ENCODE measurements at regions not wholly inside any gene's neighbourhood (a gene's known extent, or its start where the extent isn't known, plus 50 kb on each side); places are given as distances from the start of the nearest gene placed in this dataset.

GRCh38 chr1:57722285-57722978 lies 298.6 kb upstream of the DAB1 start:
- H3K9me3 ChIP-seq (ENCODE audit: control insufficient read depth, insufficient read depth, low read length): no peaks in the 10 kb centered on the region
- no peaks in the 10 kb centered on the region for H3K36me3 ChIP-seq (ENCODE audit: control insufficient read depth, insufficient read depth, low read length)
- no peaks in the 10 kb centered on the region for H3K27me3 ChIP-seq (ENCODE audit: control insufficient read depth, insufficient read depth, low read length)
- H3K4me3 ChIP-seq (ENCODE audit: low read depth, low read length): no peak overlapping the region
- H3K9ac ChIP-seq (ENCODE audit: low read depth, low read length): no peak overlapping the region
- no peaks in the 10 kb centered on the region for H3K4me1 ChIP-seq (ENCODE audit: control insufficient read depth, insufficient read depth, low read length)

- no peaks in the 10 kb centered on the region for H3K36me3 ChIP-seq (ENCODE audit: control insufficient read depth, insufficient read depth, low read length)
- H3K4me1 ChIP-seq (ENCODE audit: control insufficient read depth, insufficient read depth, low read length): no peaks in the 10 kb centered on the region
- H3K9me3 ChIP-seq (ENCODE audit: control insufficient read depth, insufficient read depth, low read length): no peaks in the 10 kb centered on the region
- H3K27me3 ChIP-seq (ENCODE audit: control insufficient read depth, insufficient read depth, low read length): no peaks in the 10 kb centered on the region
- H3K4me3 ChIP-seq (ENCODE audit: low read depth, low read length): no peak overlapping the region
- H3K9ac ChIP-seq (ENCODE audit: low read depth, low read length): no peak overlapping the region
These were observed 297.1 kb upstream of the DAB1 start for GRCh38 chr1:57721001-57721400.

- H3K4me3 ChIP-seq (ENCODE audit: low read depth, low read length): no peak overlapping the region
- H3K9ac ChIP-seq (ENCODE audit: low read depth, low read length): no peak overlapping the region
- H3K4me1 ChIP-seq (ENCODE audit: control insufficient read depth, insufficient read depth, low read length): no peaks in the 10 kb centered on the region
- no peaks in the 10 kb centered on the region for H3K27me3 ChIP-seq (ENCODE audit: control insufficient read depth, insufficient read depth, low read length)
- H3K36me3 ChIP-seq (ENCODE audit: control insufficient read depth, insufficient read depth, low read length): no peaks in the 10 kb centered on the region
- H3K9me3 ChIP-seq (ENCODE audit: control insufficient read depth, insufficient read depth, low read length): no peaks in the 10 kb centered on the region
These were observed 295.4 kb upstream of the DAB1 start for GRCh38 chr1:57719274-57719673.

- Histone ChIP-seq H3K9me3 (ENCODE audit: control insufficient read depth, insufficient read depth, low read length) (no peaks in the 10 kb centered on the region), H3K4me1 (ENCODE audit: control insufficient read depth, insufficient read depth, low read length) (peaks cover 5% of the 10 kb centered on the region), H3K27me3 (ENCODE audit: control insufficient read depth, insufficient read depth, low read length) (no peaks in the 10 kb centered on the region), H3K4me3 (ENCODE audit: low read depth, low read length) (no peak overlapping the region), H3K9ac (ENCODE audit: low read depth, low read length) (no peak overlapping the region), H3K36me3 (ENCODE audit: control insufficient read depth, insufficient read depth, low read length) (no peaks in the 10 kb centered on the region)
These were observed 289.6 kb upstream of the DAB1 start for GRCh38 chr1:57713501-57713900.

- H3K9ac ChIP-seq (ENCODE audit: low read depth, low read length): no peak overlapping the region
- no peaks in the 10 kb centered on the region for H3K27me3 ChIP-seq (ENCODE audit: control insufficient read depth, insufficient read depth, low read length)
- no peak overlapping the region for H3K4me3 ChIP-seq (ENCODE audit: low read depth, low read length)
- peaks cover 5% of the 10 kb centered on the region for H3K4me1 ChIP-seq (ENCODE audit: control insufficient read depth, insufficient read depth, low read length)
- H3K36me3 ChIP-seq (ENCODE audit: control insufficient read depth, insufficient read depth, low read length): no peaks in the 10 kb centered on the region
- no peaks in the 10 kb centered on the region for H3K9me3 ChIP-seq (ENCODE audit: control insufficient read depth, insufficient read depth, low read length)
These were observed 289.0 kb upstream of the DAB1 start for GRCh38 chr1:57712846-57713245.

GRCh38 chr1:57711326-57711725 lies 287.5 kb upstream of the DAB1 start:
- H3K9me3 ChIP-seq (ENCODE audit: control insufficient read depth, insufficient read depth, low read length): no peaks in the 10 kb centered on the region
- H3K9ac ChIP-seq (ENCODE audit: low read depth, low read length): no peak overlapping the region
- no peaks in the 10 kb centered on the region for H3K36me3 ChIP-seq (ENCODE audit: control insufficient read depth, insufficient read depth, low read length)
- H3K27me3 ChIP-seq (ENCODE audit: control insufficient read depth, insufficient read depth, low read length): no peaks in the 10 kb centered on the region
- H3K4me1 ChIP-seq (ENCODE audit: control insufficient read depth, insufficient read depth, low read length): peaks cover 5% of the 10 kb centered on the region
- no peak overlapping the region for H3K4me3 ChIP-seq (ENCODE audit: low read depth, low read length)

- Histone ChIP-seq H3K4me1 (ENCODE audit: control insufficient read depth, insufficient read depth, low read length) (peaks cover 5% of the 10 kb centered on the region), H3K27me3 (ENCODE audit: control insufficient read depth, insufficient read depth, low read length) (no peaks in the 10 kb centered on the region), H3K9ac (ENCODE audit: low read depth, low read length) (no peak overlapping the region), H3K9me3 (ENCODE audit: control insufficient read depth, insufficient read depth, low read length) (no peaks in the 10 kb centered on the region), H3K4me3 (ENCODE audit: low read depth, low read length) (no peak overlapping the region), H3K36me3 (ENCODE audit: control insufficient read depth, insufficient read depth, low read length) (no peaks in the 10 kb centered on the region)
These were observed 283.8 kb upstream of the DAB1 start for GRCh38 chr1:57707631-57708030.

- H3K9me3 ChIP-seq (ENCODE audit: control insufficient read depth, insufficient read depth, low read length): no peaks in the 10 kb centered on the region
- no peaks in the 10 kb centered on the region for H3K27me3 ChIP-seq (ENCODE audit: control insufficient read depth, insufficient read depth, low read length)
- no peaks in the 10 kb centered on the region for H3K4me1 ChIP-seq (ENCODE audit: control insufficient read depth, insufficient read depth, low read length)
- H3K4me3 ChIP-seq (ENCODE audit: low read depth, low read length): no peak overlapping the region
- no peaks in the 10 kb centered on the region for H3K36me3 ChIP-seq (ENCODE audit: control insufficient read depth, insufficient read depth, low read length)
- no peak overlapping the region for H3K9ac ChIP-seq (ENCODE audit: low read depth, low read length)
These were observed 281.0 kb upstream of the DAB1 start for GRCh38 chr1:57704811-57705210.

- Histone ChIP-seq H3K9me3 (ENCODE audit: control insufficient read depth, insufficient read depth, low read length) (no peaks in the 10 kb centered on the region), H3K9ac (ENCODE audit: low read depth, low read length) (no peak overlapping the region), H3K36me3 (ENCODE audit: control insufficient read depth, insufficient read depth, low read length) (no peaks in the 10 kb centered on the region), H3K4me1 (ENCODE audit: control insufficient read depth, insufficient read depth, low read length) (no peaks in the 10 kb centered on the region), H3K27me3 (ENCODE audit: control insufficient read depth, insufficient read depth, low read length) (no peaks in the 10 kb centered on the region), H3K4me3 (ENCODE audit: low read depth, low read length) (no peak overlapping the region)
These were observed 280.4 kb upstream of the DAB1 start for GRCh38 chr1:57704231-57704630.

- H3K9me3 ChIP-seq (ENCODE audit: control insufficient read depth, insufficient read depth, low read length): no peaks in the 10 kb centered on the region
- no peaks in the 10 kb centered on the region for H3K27me3 ChIP-seq (ENCODE audit: control insufficient read depth, insufficient read depth, low read length)
- H3K4me3 ChIP-seq (ENCODE audit: low read depth, low read length): no peak overlapping the region
These were observed 273.0 kb upstream of the DAB1 start for GRCh38 chr1:57696904-57697303.

GRCh38 chr1:57696043-57696442 lies 272.2 kb upstream of the DAB1 start:
- no peak overlapping the region for H3K9ac ChIP-seq (ENCODE audit: low read depth, low read length)

More at GRCh38 chr1:57696904-57697303, 273.0 kb upstream of the DAB1 start:
- no peaks in the 10 kb centered on the region for H3K36me3 ChIP-seq (ENCODE audit: control insufficient read depth, insufficient read depth, low read length)
- H3K9ac ChIP-seq (ENCODE audit: low read depth, low read length): no peak overlapping the region
- no peaks in the 10 kb centered on the region for H3K4me1 ChIP-seq (ENCODE audit: control insufficient read depth, insufficient read depth, low read length)

GRCh38 chr1:57686306-57686705 lies 262.4 kb upstream of the DAB1 start:
- Histone ChIP-seq H3K4me3 (ENCODE audit: low read depth, low read length) (no peak overlapping the region), H3K9me3 (ENCODE audit: control insufficient read depth, insufficient read depth, low read length) (no peaks in the 10 kb centered on the region), H3K9ac (ENCODE audit: low read depth, low read length) (no peak overlapping the region), H3K4me1 (ENCODE audit: control insufficient read depth, insufficient read depth, low read length) (no peaks in the 10 kb centered on the region), H3K27me3 (ENCODE audit: control insufficient read depth, insufficient read depth, low read length) (no peaks in the 10 kb centered on the region), H3K36me3 (ENCODE audit: control insufficient read depth, insufficient read depth, low read length) (no peaks in the 10 kb centered on the region)

More at GRCh38 chr1:57696043-57696442, 272.2 kb upstream of the DAB1 start:
- no peaks in the 10 kb centered on the region for H3K9me3 ChIP-seq (ENCODE audit: control insufficient read depth, insufficient read depth, low read length)
- H3K36me3 ChIP-seq (ENCODE audit: control insufficient read depth, insufficient read depth, low read length): no peaks in the 10 kb centered on the region
- no peaks in the 10 kb centered on the region for H3K27me3 ChIP-seq (ENCODE audit: control insufficient read depth, insufficient read depth, low read length)
- no peak overlapping the region for H3K4me3 ChIP-seq (ENCODE audit: low read depth, low read length)
- no peaks in the 10 kb centered on the region for H3K4me1 ChIP-seq (ENCODE audit: control insufficient read depth, insufficient read depth, low read length)
